ENCODE measurements at regions not wholly inside any gene's neighbourhood (a gene's known extent, or its start where the extent isn't known, plus 50 kb on each side); places are given as distances from the start of the nearest gene placed in this dataset.

- TF ChIP-seq TAF1 (conservative IDR thresholded peaks at IDR 0.05) (no peak), YY1 (IDR thresholded peaks at IDR 0.05) (peak; percentile 74)
- TF ChIP-seq, protein P1, sequence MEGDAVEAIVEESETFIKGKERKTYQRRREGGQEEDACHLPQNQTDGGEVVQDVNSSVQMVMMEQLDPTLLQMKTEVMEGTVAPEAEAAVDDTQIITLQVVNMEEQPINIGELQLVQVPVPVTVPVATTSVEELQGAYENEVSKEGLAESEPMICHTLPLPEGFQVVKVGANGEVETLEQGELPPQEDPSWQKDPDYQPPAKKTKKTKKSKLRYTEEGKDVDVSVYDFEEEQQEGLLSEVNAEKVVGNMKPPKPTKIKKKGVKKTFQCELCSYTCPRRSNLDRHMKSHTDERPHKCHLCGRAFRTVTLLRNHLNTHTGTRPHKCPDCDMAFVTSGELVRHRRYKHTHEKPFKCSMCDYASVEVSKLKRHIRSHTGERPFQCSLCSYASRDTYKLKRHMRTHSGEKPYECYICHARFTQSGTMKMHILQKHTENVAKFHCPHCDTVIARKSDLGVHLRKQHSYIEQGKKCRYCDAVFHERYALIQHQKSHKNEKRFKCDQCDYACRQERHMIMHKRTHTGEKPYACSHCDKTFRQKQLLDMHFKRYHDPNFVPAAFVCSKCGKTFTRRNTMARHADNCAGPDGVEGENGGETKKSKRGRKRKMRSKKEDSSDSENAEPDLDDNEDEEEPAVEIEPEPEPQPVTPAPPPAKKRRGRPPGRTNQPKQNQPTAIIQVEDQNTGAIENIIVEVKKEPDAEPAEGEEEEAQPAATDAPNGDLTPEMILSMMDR (IDR thresholded peaks at IDR 0.05; ENCODE audit: low read depth, low read length, missing input control), result no peak
- TF ChIP-seq, protein P2, sequence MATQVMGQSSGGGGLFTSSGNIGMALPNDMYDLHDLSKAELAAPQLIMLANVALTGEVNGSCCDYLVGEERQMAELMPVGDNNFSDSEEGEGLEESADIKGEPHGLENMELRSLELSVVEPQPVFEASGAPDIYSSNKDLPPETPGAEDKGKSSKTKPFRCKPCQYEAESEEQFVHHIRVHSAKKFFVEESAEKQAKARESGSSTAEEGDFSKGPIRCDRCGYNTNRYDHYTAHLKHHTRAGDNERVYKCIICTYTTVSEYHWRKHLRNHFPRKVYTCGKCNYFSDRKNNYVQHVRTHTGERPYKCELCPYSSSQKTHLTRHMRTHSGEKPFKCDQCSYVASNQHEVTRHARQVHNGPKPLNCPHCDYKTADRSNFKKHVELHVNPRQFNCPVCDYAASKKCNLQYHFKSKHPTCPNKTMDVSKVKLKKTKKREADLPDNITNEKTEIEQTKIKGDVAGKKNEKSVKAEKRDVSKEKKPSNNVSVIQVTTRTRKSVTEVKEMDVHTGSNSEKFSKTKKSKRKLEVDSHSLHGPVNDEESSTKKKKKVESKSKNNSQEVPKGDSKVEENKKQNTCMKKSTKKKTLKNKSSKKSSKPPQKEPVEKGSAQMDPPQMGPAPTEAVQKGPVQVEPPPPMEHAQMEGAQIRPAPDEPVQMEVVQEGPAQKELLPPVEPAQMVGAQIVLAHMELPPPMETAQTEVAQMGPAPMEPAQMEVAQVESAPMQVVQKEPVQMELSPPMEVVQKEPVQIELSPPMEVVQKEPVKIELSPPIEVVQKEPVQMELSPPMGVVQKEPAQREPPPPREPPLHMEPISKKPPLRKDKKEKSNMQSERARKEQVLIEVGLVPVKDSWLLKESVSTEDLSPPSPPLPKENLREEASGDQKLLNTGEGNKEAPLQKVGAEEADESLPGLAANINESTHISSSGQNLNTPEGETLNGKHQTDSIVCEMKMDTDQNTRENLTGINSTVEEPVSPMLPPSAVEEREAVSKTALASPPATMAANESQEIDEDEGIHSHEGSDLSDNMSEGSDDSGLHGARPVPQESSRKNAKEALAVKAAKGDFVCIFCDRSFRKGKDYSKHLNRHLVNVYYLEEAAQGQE (IDR thresholded peaks at IDR 0.05), result no peak
- TF ChIP-seq, protein P3, sequence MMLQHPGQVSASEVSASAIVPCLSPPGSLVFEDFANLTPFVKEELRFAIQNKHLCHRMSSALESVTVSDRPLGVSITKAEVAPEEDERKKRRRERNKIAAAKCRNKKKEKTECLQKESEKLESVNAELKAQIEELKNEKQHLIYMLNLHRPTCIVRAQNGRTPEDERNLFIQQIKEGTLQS (IDR thresholded peaks at IDR 0.05), result peak; percentile 58
Measured at GRCh38 chr6:81308577-81309279, 443.8 kb downstream of the TENT5A start.
